ENCODE measurements at regions not wholly inside any gene's neighbourhood (a gene's known extent, or its start where the extent isn't known, plus 50 kb on each side); places are given as distances from the start of the nearest gene placed in this dataset.

GRCh38 chr1:221109930-221110329, 230.7 kb downstream of the HLX start:
- no peak for DNase-seq

GRCh38 chr1:221117133-221117532, 237.9 kb downstream of the HLX start:
- no peak for DNase-seq

- DNase-seq: peak; percentile 86
These were observed 238.3 kb downstream of the HLX start for GRCh38 chr1:221117548-221117951.

- no peak for DNase-seq
These were observed 239.1 kb downstream of the HLX start for GRCh38 chr1:221118176-221118937.

DNA sequence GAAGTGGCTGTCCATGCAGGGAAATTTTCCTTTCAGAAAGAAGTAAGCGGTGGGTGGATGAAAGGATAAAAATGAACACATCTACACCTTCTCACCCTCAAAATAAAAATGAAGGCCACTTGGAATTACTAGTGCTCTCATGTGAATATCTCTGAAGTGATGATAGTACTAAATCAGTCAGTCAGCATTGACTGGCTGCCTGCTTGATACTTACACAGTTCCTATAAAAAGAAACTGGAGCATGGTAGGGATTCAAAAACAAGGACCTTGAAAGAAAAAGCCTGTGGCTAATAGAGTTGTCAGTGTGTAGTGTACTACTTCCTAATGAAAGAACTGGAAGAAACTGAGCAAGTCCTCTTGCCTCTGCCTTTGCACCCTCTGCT, 239.7 kb downstream of the HLX start:
- no peak for DNase-seq

DNA sequence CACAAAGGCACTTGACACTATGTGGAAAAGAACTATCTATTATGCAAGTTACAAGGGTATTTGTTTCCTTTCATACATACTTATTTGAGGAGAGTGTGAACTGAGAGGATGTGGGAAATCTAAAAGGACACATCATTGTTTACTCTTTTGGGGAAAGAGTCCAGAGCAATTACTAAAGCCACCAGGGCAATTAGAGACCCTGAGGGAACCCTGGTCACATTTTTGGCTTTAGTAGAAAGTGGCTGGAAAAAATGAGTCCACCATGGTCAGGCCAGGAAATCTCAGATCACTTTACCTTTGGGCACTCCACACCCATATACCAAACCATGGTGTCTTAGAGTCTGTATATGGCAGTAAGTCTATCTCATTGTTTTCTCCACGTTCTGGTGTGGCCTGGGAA, 243.3 kb downstream of the HLX start:
- no peak for DNase-seq

GRCh38 chr1:221125976-221126375, 246.7 kb downstream of the HLX start:
- DNase-seq: no peak

DNA sequence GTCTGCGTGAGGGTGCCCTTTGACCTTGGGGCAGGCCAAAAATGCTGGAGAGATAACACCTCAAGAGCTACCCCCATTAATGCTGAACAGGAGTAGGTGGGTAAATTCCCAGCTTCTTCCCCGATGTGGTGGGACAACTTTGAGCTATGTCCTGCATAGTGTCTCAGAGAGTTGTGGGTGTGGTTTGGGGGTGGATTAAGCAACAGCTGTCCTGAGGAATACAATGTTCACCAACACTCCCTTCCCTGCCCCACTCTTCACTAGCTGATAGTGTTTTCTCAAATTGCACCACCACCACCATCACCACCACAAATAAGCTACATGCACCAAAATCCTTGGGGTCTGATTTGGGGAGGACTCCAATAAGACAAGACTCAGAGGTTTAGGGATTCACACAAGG, 258.4 kb downstream of the HLX start:
- DNase-seq: no peak

DNA sequence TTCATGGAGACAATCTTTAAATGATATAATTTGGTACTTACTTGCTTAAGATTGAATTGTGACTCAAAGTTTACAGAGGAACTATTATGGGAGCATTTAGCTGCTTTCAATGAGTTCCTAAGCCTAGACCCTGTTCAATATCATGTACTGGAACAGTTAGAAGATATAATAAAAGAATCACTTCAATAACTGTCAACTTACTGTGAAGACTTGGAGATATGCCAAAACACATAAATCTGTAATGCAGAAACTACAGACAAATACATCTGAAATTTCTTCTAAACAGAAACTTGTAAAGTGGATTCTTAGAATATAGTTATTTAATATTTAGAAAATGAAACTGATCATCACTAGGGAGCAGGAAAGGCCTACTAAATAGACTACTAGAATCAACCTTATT, 259.3 kb downstream of the HLX start:
- DNase-seq: no peak

- no peak for DNase-seq
These were observed 260.7 kb downstream of the HLX start for GRCh38 chr1:221139991-221140390.

- DNase-seq: no peak
These were observed 261.9 kb downstream of the HLX start for GRCh38 chr1:221141096-221141495.

DNA sequence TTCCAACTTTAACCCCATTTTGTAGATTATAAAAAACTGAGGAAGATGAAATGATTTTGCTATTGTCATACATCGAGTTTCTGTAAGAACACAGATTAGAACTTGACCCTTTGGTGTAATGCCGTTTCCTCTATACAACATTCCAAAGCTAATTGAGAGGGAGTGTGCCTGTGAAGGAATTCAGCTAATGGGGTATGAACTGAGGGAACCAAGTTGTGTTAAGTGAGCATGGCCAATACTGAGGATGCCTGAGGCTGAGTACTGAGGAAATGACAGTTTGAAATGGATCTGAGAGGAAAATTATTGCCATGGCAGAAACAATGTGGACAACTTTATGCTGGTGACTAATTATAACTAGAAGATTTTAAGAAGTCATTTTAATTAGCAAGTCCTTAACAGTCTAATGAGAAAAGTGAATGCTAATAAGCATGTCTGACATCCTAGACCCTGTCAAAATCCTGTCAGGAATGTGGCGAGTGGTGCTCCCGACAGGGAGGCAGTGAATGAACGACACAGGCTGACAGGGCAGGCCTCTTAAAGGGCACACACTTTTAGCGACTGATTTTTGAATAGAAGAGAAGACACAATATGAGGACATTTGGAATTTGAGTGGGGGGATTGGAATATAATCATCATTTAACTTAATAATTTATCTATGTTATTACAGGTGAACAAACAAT, 262.5 kb downstream of the HLX start:
- DNase-seq: no peak

DNA sequence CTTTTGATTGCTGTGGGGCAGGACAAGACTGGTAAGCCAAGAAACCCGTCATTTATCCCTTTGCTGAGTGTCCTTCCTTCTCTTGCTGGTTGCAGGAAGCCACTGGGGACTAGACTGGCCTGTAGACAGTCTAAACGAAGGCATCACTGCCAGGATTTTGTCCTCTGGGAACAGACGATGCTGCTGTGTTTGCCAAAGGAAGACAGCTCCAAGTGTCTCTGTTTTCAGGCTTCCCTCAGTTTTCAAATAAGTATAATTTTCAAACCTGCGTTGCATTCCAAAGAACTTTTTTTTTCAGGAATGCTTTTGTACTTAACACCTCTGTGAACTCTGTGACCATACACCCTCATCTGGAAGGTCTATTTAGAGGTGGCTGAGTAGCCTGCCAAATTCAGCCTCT, 269.4 kb downstream of the HLX start:
- no peak for DNase-seq

DNA sequence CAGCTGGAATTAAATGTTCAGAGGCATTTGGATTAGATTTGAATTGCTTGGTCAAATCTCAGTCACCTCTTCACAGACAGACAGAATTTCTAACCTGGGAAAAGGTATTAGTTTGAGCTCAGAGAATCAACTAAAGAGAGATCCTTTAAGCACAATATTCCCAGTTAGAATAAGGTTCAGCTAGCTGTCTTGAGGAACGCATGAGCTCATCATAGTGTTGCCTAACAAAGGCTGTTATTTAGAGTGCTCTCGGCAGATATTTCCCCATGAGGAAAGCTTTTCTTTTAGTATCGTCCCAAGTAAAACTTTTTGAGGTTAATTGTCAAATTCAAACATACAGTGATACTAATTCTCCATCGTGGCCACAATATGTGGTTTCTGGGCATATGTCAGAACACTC, 269.9 kb downstream of the HLX start:
- no peak for DNase-seq

DNA sequence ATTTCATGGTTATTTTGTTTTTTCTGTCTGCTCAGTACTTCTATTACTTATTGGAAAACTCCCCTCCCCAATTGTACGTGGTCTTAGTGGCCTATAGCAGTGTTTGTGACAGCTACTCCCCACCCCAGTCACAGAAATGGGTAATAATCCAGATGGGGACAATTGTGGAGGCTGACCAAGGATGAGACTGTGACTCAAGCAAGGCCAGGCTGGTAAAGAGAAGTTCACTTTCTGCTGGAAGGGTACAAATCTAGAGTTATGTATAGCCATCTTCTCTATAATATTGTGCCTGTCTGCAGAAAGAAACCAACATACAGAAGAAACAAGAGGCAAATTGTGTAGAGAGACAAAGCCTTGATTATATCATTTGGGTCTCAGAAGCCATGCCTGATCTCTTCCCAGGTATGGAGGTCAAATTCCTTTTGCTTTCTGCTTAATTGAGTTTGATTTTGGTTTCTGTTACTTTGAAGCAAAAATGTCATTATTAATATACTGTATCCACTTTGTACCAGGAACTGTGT, 270.4 kb downstream of the HLX start:
- no peak for DNase-seq

DNA sequence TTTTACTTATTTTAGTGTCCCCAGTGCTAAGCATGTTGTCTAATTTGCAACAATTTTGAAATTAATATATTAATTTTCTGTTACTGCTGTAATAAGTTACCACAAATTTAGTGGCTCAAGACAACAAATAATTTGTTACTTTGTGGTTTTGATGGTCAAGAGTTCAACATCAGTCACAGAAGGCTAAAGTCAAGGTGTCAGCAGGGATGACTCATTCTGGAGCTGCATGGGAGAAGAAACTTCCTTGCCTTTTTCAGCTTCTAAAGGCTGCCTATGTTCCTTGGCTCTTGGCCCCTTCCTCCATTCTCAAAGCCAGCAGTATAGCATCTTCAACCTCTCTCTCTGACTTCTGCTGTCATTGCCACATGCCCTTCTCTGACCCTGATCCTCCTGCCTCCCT, 271.8 kb downstream of the HLX start:
- DNase-seq: peak; percentile 11

DNA sequence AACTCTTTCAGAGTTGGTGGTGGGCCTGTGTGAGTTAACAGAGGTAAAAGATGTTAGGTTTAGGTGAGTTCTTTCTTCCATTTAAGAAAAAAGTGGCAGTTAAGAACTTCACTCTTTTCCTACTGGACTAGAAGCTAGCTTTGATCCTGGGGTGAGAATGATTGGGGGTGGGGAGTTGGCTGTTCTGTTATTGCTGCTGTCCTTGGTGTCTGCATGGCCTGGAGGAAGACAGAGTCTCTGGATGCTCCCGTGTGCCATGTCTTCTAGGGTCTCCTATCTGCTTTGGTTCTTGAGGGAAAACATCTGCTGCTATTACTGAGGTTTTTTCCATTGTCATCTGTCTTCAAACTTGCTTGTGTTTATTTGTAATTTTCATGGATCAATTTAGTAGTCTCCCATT, 275.7 kb downstream of the HLX start:
- no peak for DNase-seq

- no peak for DNase-seq
These were observed 278.0 kb downstream of the HLX start for GRCh38 chr1:221157026-221157761.

DNA sequence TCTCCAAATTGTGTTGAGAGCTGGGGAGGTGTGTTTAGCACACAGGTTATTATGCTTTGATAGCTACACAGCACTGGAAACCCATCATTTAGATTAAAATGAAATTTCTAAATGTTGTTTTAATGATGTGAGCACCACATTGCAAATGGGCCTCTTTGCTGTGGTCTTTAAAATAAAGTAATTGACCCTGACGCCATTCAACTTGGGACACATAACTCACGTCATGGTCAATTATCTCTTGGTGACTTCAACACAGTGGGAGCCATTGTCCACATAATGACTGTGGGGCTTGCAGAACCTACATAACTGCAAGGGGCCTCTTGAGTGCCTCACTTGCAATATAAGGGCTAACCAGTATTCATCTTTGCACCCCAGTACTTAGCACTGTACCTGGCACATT, 280.4 kb downstream of the HLX start:
- no peak for DNase-seq

GRCh38 chr1:221161571-221162041, 282.4 kb downstream of the HLX start:
- DNase-seq: peak; percentile 17

DNA sequence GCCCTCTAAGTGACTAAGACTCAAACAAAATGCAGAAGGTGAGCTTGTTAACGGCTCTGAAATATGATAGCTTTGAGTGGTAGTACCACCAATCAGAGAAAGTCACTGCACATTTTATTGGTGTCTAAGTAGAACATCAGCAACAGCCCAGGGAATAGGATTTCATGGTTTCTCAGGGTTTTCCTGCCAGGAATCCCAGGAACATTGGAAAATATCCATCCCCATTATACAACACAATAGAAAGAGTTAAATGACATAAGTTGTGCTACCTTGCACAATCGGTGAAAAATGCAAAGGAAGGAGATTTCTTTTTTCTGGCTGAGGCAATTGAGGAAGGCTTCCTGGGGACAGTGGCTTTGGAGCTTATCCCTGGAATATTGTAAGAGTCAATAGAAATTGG, 283.1 kb downstream of the HLX start:
- DNase-seq: no peak

DNA sequence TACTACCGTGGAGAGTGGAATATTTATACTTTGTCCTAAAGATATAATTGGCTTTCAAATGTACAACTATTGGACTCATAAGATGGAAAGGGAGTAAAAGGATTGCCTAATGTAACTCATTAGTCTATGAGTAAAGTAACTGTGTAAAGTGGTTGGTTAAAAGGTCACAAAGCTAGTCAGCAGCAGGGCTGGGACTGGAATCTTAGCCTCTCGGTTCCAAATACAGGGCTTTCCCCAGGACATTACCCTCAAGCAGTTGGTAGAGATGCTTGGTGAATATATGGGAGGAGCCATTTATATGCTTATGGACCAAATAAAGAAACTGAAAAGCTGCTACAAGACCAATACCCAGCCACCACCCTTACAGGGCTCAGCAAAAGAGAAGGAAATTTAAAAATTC, 283.7 kb downstream of the HLX start:
- no peak for DNase-seq

GRCh38 chr1:221164029-221164428, 284.8 kb downstream of the HLX start:
- peak; percentile 43 for DNase-seq

Data from EL (cell line).